Sigmoid colon (tissue), 4 donors: ENCODE measurements at regions not wholly inside any gene's neighbourhood (a gene's known extent, or its start where the extent isn't known, plus 50 kb on each side); places are given as distances from the start of the nearest gene placed in this dataset.

Experiments used
- CTCF ChIP-seq, 4 experiments: fragments of 450-650 bp in 3 of 4; fragments of 200-600 bp in 1 of 4; IDR thresholded peaks; one replicate each; pipeline ENCODE4 v1.5.1; 2016 to 2019; ENCODE audit warnings: antibody characterized with exemption in 4 of 4, mild to moderate bottlenecking in 3 of 4, moderate library complexity in 2 of 4
- EP300 ChIP-seq, 4 donors: sonication (generic); formaldehyde crosslinking; IDR thresholded peaks; one replicate each; pipeline ENCODE4 v1.6.1; 2017; ENCODE audit warnings: antibody characterized with exemption in 4 of 4
- POLR2A ChIP-seq, 2 donors: fragments of 450-650 bp; IDR thresholded peaks; one replicate each; pipeline ENCODE4 v1.6.1; 2016; ENCODE audit warnings: antibody characterized with exemption in 2 of 2, mild to moderate bottlenecking in 2 of 2, moderate library complexity in 2 of 2
- POLR2AphosphoS5 ChIP-seq, 4 donors: sonication (generic); formaldehyde crosslinking; IDR thresholded peaks; one replicate each; pipeline ENCODE4 v1.6.1; 2017; ENCODE audit warnings: antibody characterized with exemption in 4 of 4

GRCh38 chr6:167565388-167565787 lies 240.5 kb downstream of the TTLL2 start:
- TF ChIP-seq CTCF (IDR thresholded peaks at IDR 0.05), result no peak
- TF ChIP-seq POLR2A (IDR thresholded peaks at IDR 0.05), result no peak
- TF ChIP-seq POLR2AphosphoS5 (IDR thresholded peaks at IDR 0.05), result no peak
- no peak for TF ChIP-seq EP300 (IDR thresholded peaks at IDR 0.05)
